Cardiac fibroblast (primary cell): ENCODE measurements at regions not wholly inside any gene's neighbourhood (a gene's known extent, or its start where the extent isn't known, plus 50 kb on each side); places are given as distances from the start of the nearest gene placed in this dataset.

Experiments
- DNase-seq, 2 donors: peaks; one replicate each; pipeline versions ENCODE4 v3.0.0 to v3.0.0-alpha.2; 2010; ENCODE audit warnings: low read depth in 2 of 2
- H3K4me3 ChIP-seq, 2 donors: replicated peaks in 1 of 2; 1 replicate in 1 of 2; 2 replicates in 1 of 2; pipeline ENCODE4 v1.5.1; 2011; ENCODE audit warnings: low read depth in 2 of 2, low read length in 2 of 2, mild to moderate bottlenecking in 2 of 2, moderate library complexity in 1 of 2
- CTCF ChIP-seq: IDR thresholded peaks from one replicate; pipeline ENCODE4 v1.5.1; 2011; ENCODE audit warnings: low read depth, mild to moderate bottlenecking, low read length, inconsistent platforms

GRCh38 chr14:82626156-82627066 lies 1092.8 kb upstream of the SEL1L start:
- no peak overlapping the region for H3K4me3 ChIP-seq
- no peak for DNase-seq
- TF ChIP-seq CTCF: no peak

GRCh38 chr14:82635915-82636314 lies 1102.3 kb upstream of the SEL1L start:
- DNase-seq: no peak
- no peak for TF ChIP-seq CTCF
- H3K4me3 ChIP-seq: no peak overlapping the region

GRCh38 chr14:82636426-82636825 lies 1102.8 kb upstream of the SEL1L start:
- no peak overlapping the region for H3K4me3 ChIP-seq
- DNase-seq: no peak
- no peak for TF ChIP-seq CTCF

GRCh38 chr14:82641050-82641540 lies 1107.4 kb upstream of the SEL1L start:
- no peak overlapping the region for H3K4me3 ChIP-seq
- peak in 1 of 2 donors; percentile 0 for DNase-seq
- no peak for TF ChIP-seq CTCF

- no peak overlapping the region for H3K4me3 ChIP-seq
- TF ChIP-seq CTCF: no peak
- DNase-seq: peak in 1 of 2 donors; percentile 8
These were observed 1108.8 kb upstream of the SEL1L start for GRCh38 chr14:82642425-82642824.

- DNase-seq: no peak
- TF ChIP-seq CTCF: no peak
- H3K4me3 ChIP-seq: no peak overlapping the region
These were observed 1113.6 kb upstream of the SEL1L start for GRCh38 chr14:82647088-82647810.
